ENCODE measurements at regions not wholly inside any gene's neighbourhood (a gene's known extent, or its start where the extent isn't known, plus 50 kb on each side); places are given as distances from the start of the nearest gene placed in this dataset.

DNA sequence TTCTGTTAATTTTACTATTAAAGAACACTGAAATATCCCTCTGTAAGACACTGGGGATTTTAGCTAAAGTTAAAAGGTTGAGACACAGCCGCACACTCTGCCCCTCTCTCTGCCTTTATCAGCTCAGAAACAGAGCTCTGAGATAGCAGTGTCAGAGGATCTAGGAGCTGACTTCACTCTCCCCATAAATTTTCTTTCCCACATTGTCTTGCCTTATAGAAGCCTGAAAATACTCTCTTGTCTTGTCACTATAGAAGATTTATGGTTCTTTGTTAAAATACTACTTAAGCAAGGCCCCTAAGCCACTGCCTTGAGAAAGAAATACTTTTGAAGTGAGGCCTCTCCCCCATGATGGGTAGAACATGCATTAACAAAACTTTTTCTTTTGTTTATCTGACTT lies 105.7 kb upstream of the C10orf90 start:
- Histone ChIP-seq H3K79me2 (ENCODE audit: low read depth) (no peaks in the 10 kb centered on the region), H3K4me2 (no peak overlapping the region), H3K9me3 (ENCODE audit: low read depth) (no peaks in the 10 kb centered on the region), H3K4me1 (peaks cover 8% of the 10 kb centered on the region), H3K4me3 (no peak overlapping the region), H3K27ac (no peak overlapping the region), H3K36me3 (no peaks in the 10 kb centered on the region), H3K9ac (no peak overlapping the region), H2AFZ (replicated peaks) (no peak overlapping the region), H3F3A (ENCODE audit: low read depth) (no peaks in the 10 kb centered on the region), H3K27me3 (no peaks in the 10 kb centered on the region), H4K20me1 (ENCODE audit: low read depth) (no peaks in the 10 kb centered on the region)
- H3K27me3 Mint-ChIP-seq (ENCODE audit: insufficient read depth, low read depth): no peaks in the 10 kb centered on the region
- no peaks in the 10 kb centered on the region for H3K4me1 Mint-ChIP-seq
- no peak for TF ChIP-seq EZH2 (IDR thresholded peaks at IDR 0.05)
- TF ChIP-seq EZH2phosphoT487 (IDR thresholded peaks at IDR 0.05): no peak
- TF ChIP-seq, protein P1, sequence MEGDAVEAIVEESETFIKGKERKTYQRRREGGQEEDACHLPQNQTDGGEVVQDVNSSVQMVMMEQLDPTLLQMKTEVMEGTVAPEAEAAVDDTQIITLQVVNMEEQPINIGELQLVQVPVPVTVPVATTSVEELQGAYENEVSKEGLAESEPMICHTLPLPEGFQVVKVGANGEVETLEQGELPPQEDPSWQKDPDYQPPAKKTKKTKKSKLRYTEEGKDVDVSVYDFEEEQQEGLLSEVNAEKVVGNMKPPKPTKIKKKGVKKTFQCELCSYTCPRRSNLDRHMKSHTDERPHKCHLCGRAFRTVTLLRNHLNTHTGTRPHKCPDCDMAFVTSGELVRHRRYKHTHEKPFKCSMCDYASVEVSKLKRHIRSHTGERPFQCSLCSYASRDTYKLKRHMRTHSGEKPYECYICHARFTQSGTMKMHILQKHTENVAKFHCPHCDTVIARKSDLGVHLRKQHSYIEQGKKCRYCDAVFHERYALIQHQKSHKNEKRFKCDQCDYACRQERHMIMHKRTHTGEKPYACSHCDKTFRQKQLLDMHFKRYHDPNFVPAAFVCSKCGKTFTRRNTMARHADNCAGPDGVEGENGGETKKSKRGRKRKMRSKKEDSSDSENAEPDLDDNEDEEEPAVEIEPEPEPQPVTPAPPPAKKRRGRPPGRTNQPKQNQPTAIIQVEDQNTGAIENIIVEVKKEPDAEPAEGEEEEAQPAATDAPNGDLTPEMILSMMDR (IDR thresholded peaks at IDR 0.05): no peak
- no peaks in the 10 kb centered on the region for H3K9me3 Mint-ChIP-seq
- no peak for DNase-seq (ENCODE audit: low spot score)
- H3K36me3 Mint-ChIP-seq: no peaks in the 10 kb centered on the region
- no peak overlapping the region for H3K27ac Mint-ChIP-seq
- no peak overlapping the region for H3K4me3 Mint-ChIP-seq

DNA sequence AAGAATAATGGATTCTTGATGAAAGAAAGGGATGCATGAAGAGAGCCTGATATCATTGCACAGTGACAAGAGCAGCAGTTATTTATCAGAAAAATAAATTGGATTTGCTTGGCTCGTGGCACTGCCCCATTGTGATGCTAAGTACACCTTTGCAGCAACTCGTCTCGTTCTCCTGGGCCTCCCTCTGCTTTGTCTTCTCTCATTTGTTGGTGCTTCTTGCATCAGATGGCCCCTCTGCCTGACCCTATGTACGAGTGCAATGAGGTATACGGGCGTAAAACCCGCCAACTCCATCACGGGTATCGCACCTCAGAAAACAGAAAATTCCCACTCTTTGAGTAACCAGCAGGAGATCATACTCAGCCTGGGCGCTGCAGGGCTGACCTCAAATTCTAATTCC lies 107.2 kb upstream of the C10orf90 start:
- DNase-seq (ENCODE audit: low spot score): peak; percentile 33
- Histone ChIP-seq H3K4me2 (peak overlapping the region; percentile 14), H3K9me3 (ENCODE audit: low read depth) (no peaks in the 10 kb centered on the region), H3K79me2 (ENCODE audit: low read depth) (no peaks in the 10 kb centered on the region), H3K36me3 (no peaks in the 10 kb centered on the region), H2AFZ (replicated peaks) (no peak overlapping the region), H3K9ac (no peak overlapping the region), H3K27ac (no peak overlapping the region), H4K20me1 (ENCODE audit: low read depth) (no peaks in the 10 kb centered on the region), H3K4me3 (no peak overlapping the region), H3F3A (ENCODE audit: low read depth) (no peaks in the 10 kb centered on the region), H3K4me1 (peaks cover 8% of the 10 kb centered on the region), H3K27me3 (no peaks in the 10 kb centered on the region)
- Mint-ChIP-seq H3K4me3 (no peak overlapping the region), H3K27me3 (ENCODE audit: insufficient read depth, low read depth) (no peaks in the 10 kb centered on the region), H3K36me3 (no peaks in the 10 kb centered on the region), H3K4me1 (no peaks in the 10 kb centered on the region), H3K9me3 (no peaks in the 10 kb centered on the region), H3K27ac (no peak overlapping the region)
- TF ChIP-seq EZH2phosphoT487 (IDR thresholded peaks at IDR 0.05) (no peak), EZH2 (IDR thresholded peaks at IDR 0.05) (no peak)
- TF ChIP-seq, protein P1 (IDR thresholded peaks at IDR 0.05): no peak

DNA sequence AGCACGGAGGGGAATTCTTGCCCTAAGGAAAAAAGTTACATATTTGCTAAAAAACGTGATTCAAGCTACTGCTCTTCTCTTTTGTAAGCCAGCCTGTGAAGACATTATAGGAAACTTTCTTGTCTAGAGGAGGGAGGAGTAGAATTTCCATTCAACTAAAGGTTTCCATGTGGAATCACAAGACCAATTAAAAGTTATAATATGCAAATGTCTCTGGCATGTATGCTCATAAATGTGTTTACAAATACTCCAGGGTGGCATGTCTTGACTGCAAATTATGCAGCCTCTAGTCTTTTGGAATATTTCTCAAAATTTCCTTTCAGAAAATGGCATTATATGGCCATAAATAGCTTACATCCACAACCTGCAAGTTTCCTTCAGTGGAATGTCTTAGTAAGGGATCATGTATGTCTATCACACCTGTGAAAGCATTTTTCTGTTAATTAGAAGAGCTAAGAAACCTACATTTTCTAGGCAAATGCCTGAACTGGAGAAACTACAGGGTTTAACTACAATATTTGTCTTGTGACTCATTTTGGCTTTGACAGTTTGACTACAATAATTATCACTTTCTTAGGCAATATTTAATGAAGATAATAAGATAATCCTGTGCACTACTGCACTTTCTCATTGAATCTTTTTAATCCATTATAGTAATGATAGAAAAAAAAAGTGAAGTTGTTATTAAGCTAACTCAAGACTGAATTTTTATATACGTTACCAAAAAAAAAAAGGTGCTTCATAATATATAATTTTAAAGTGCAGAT lies 111.1 kb upstream of the C10orf90 start:
- Mint-ChIP-seq H3K4me1 (no peaks in the 10 kb centered on the region), H3K9me3 (no peaks in the 10 kb centered on the region), H3K27me3 (ENCODE audit: insufficient read depth, low read depth) (no peaks in the 10 kb centered on the region), H3K27ac (no peak overlapping the region), H3K36me3 (no peaks in the 10 kb centered on the region), H3K4me3 (no peak overlapping the region)
- H3K27ac ChIP-seq: no peak overlapping the region
- H3K4me2 ChIP-seq: no peak overlapping the region
- H2AFZ ChIP-seq (replicated peaks): no peak overlapping the region
- no peaks in the 10 kb centered on the region for H3K79me2 ChIP-seq (ENCODE audit: low read depth)
- no peak overlapping the region for H3K9ac ChIP-seq
- no peaks in the 10 kb centered on the region for H3K36me3 ChIP-seq
- DNase-seq (ENCODE audit: low spot score): no peak
- no peak overlapping the region for H3K4me3 ChIP-seq
- no peaks in the 10 kb centered on the region for H3K27me3 ChIP-seq
- H3F3A ChIP-seq (ENCODE audit: low read depth): no peaks in the 10 kb centered on the region
- H3K9me3 ChIP-seq (ENCODE audit: low read depth): no peaks in the 10 kb centered on the region
- no peak for TF ChIP-seq EZH2 (IDR thresholded peaks at IDR 0.05)
- no peak for TF ChIP-seq EZH2phosphoT487 (IDR thresholded peaks at IDR 0.05)
- no peaks in the 10 kb centered on the region for H4K20me1 ChIP-seq (ENCODE audit: low read depth)
- H3K4me1 ChIP-seq: peaks cover 8% of the 10 kb centered on the region

DNA sequence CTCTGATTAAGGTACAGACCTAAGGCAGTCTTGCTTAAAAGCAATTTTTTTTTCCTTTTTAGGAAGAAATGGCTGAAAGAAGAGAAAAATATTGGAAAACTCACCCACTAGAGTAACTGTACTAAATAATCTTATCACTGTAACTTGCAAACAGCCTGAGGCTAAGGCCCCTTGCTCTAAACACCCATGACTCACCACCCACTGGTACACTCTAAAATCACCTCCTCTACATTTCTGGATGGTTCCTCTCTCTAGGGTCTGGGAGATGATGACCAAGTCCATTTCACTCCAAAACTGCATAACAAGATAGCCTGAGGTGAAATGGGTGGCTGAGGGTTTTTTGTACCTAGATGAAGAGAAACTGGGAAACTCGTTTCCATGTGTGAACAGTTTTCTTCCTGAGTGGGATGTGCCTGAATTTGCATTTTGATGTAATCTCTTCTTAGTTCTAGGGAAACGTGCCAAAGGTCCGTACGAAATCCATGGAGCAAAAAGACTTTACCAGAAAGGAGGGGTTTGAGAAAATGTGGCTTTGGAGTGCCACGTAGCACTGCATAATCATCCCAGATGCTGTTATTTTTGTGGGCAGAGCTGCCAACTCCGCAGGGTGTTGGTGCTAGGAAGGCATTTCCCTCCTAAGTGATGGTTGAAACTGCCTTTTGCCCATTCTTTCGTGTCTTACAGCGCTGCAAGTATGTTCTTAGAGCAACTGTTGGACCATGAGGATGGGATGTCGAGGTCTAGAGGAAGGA lies 113.5 kb upstream of the C10orf90 start:
- no peaks in the 10 kb centered on the region for H3K79me2 ChIP-seq (ENCODE audit: low read depth)
- no peaks in the 10 kb centered on the region for H3K9me3 Mint-ChIP-seq
- no peaks in the 10 kb centered on the region for H3K9me3 ChIP-seq (ENCODE audit: low read depth)
- H2AFZ ChIP-seq (replicated peaks): no peak overlapping the region
- no peak overlapping the region for H3K4me3 Mint-ChIP-seq
- no peak overlapping the region for H3K9ac ChIP-seq
- no peak overlapping the region for H3K4me2 ChIP-seq
- peaks cover 2% of the 10 kb centered on the region for H3K27me3 Mint-ChIP-seq (ENCODE audit: insufficient read depth, low read depth)
- H3K36me3 ChIP-seq: no peaks in the 10 kb centered on the region
- no peaks in the 10 kb centered on the region for H3K4me1 Mint-ChIP-seq
- H3K4me1 ChIP-seq: no peaks in the 10 kb centered on the region
- H4K20me1 ChIP-seq (ENCODE audit: low read depth): no peaks in the 10 kb centered on the region
- no peak overlapping the region for H3K27ac ChIP-seq
- no peaks in the 10 kb centered on the region for H3K27me3 ChIP-seq
- H3K36me3 Mint-ChIP-seq: no peaks in the 10 kb centered on the region
- H3F3A ChIP-seq (ENCODE audit: low read depth): no peaks in the 10 kb centered on the region
- no peak overlapping the region for H3K27ac Mint-ChIP-seq
- TF ChIP-seq, protein P1 (IDR thresholded peaks at IDR 0.05): no peak
- no peak for TF ChIP-seq EZH2phosphoT487 (IDR thresholded peaks at IDR 0.05)
- TF ChIP-seq EZH2 (IDR thresholded peaks at IDR 0.05): no peak
- H3K4me3 ChIP-seq: no peak overlapping the region
- DNase-seq (ENCODE audit: low spot score): no peak

All from neural progenitor cell (in vitro differentiated cells).